K562 (cell line): ENCODE measurements at regions not wholly inside any gene's neighbourhood (a gene's known extent, or its start where the extent isn't known, plus 50 kb on each side); places are given as distances from the start of the nearest gene placed in this dataset.

Source experiments
- EGR1 ChIP-seq: fragments of 450-650 bp; conservative IDR thresholded peaks from 2 replicates; pipeline ENCODE4 v1.6.1; 2017; ENCODE audit warnings: mild to moderate bottlenecking
- FOSL1 ChIP-seq: fragments of 200-800 bp; sonication (Bioruptor generic); conservative IDR thresholded peaks from 2 replicates; pipeline ENCODE4 v1.6.1; 2016; ENCODE audit warnings: missing genetic modification characterization, missing compliant biosample characterization
- HNRNPK ChIP-seq: fragments of 200-400 bp; formaldehyde crosslinking; IDR thresholded peaks from one replicate; pipeline ENCODE4 v1.6.1; 2018; ENCODE audit warnings: mild to moderate bottlenecking, low read depth, low read length; ENCODE audit not compliant: poor library complexity, severe bottlenecking
- MTA2 ChIP-seq: fragments of 450-650 bp; IDR thresholded peaks from 2 replicates; pipeline ENCODE4 v1.6.1; 2016; ENCODE audit warnings: low read depth
- NR1H2 ChIP-seq: sonication (generic); formaldehyde crosslinking; IDR thresholded peaks from 2 replicates; pipeline ENCODE4 v1.4.0; 2020; ENCODE audit warnings: mild to moderate bottlenecking, missing genetic modification reagents
- POLR2G ChIP-seq: fragments of 200-400 bp; formaldehyde crosslinking; IDR thresholded peaks from 2 replicates; pipeline ENCODE4 v1.6.1; 2017; ENCODE audit warnings: low read depth, mild to moderate bottlenecking, antibody characterized with exemption, low read length, moderate library complexity

GRCh38 chr2:9149388-9149660, 57.3 kb upstream of the ASAP2 start:
- TF ChIP-seq HNRNPK (no peak), POLR2G (no peak), EGR1 (no peak), MTA2 (no peak), FOSL1 (tag) (no peak), NR1H2 (CRISPR knock-in tag) (no peak)
